ENCODE measurements at regions not wholly inside any gene's neighbourhood (a gene's known extent, or its start where the extent isn't known, plus 50 kb on each side); places are given as distances from the start of the nearest gene placed in this dataset.

DNA sequence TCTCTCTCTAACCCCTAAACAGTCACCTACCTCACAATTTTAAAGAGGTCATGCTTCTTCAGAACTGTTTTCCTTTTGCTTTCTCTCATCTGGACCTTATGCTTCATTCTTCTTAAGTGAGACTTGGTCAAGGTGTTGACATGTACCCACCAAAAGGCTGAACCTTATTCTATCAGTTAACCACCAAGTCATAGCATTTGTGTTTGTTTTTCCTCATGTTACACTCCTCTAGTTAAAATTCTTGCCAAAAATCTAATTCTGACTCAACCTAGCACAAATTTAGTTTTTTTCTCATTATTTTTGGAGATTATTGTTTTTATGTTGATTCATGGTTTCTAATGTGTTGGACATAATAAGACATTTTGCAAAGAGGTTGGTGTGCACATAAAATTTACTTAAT lies 578.6 kb downstream of the SLC16A7 start:
- no peak overlapping the region for H3K27ac Mint-ChIP-seq (ENCODE audit: unreplicated experiment)
- H3K27me3 Mint-ChIP-seq (ENCODE audit: low read depth): no peaks in the 10 kb centered on the region
- no peaks in the 10 kb centered on the region for H3K36me3 Mint-ChIP-seq (ENCODE audit: low read depth)
- no peak for DNase-seq (ENCODE audit: low read depth, low spot score)
- TF ChIP-seq, protein P1, sequence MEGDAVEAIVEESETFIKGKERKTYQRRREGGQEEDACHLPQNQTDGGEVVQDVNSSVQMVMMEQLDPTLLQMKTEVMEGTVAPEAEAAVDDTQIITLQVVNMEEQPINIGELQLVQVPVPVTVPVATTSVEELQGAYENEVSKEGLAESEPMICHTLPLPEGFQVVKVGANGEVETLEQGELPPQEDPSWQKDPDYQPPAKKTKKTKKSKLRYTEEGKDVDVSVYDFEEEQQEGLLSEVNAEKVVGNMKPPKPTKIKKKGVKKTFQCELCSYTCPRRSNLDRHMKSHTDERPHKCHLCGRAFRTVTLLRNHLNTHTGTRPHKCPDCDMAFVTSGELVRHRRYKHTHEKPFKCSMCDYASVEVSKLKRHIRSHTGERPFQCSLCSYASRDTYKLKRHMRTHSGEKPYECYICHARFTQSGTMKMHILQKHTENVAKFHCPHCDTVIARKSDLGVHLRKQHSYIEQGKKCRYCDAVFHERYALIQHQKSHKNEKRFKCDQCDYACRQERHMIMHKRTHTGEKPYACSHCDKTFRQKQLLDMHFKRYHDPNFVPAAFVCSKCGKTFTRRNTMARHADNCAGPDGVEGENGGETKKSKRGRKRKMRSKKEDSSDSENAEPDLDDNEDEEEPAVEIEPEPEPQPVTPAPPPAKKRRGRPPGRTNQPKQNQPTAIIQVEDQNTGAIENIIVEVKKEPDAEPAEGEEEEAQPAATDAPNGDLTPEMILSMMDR (conservative IDR thresholded peaks at IDR 0.05): no peak
- no peak overlapping the region for H3K4me3 Mint-ChIP-seq
- peaks cover 3% of the 10 kb centered on the region for H3K4me1 Mint-ChIP-seq
- no peaks in the 10 kb centered on the region for H3K9me3 Mint-ChIP-seq

GRCh38 chr12:60174941-60175340 lies 579.1 kb downstream of the SLC16A7 start:
- Mint-ChIP-seq H3K4me3 (no peak overlapping the region), H3K36me3 (ENCODE audit: low read depth) (no peaks in the 10 kb centered on the region), H3K27ac (ENCODE audit: unreplicated experiment) (no peak overlapping the region), H3K4me1 (peaks cover 3% of the 10 kb centered on the region), H3K27me3 (ENCODE audit: low read depth) (no peaks in the 10 kb centered on the region), H3K9me3 (no peaks in the 10 kb centered on the region)
- TF ChIP-seq, protein P1 (conservative IDR thresholded peaks at IDR 0.05): no peak
- DNase-seq (ENCODE audit: low read depth, low spot score): no peak

GRCh38 chr12:60176891-60177290 lies 581.1 kb downstream of the SLC16A7 start:
- Mint-ChIP-seq H3K4me1 (peaks cover 3% of the 10 kb centered on the region), H3K36me3 (ENCODE audit: low read depth) (no peaks in the 10 kb centered on the region), H3K27me3 (ENCODE audit: low read depth) (no peaks in the 10 kb centered on the region), H3K9me3 (no peaks in the 10 kb centered on the region), H3K27ac (ENCODE audit: unreplicated experiment) (no peak overlapping the region), H3K4me3 (no peak overlapping the region)
- TF ChIP-seq, protein P1 (conservative IDR thresholded peaks at IDR 0.05): no peak
- no peak for DNase-seq (ENCODE audit: low read depth, low spot score)

GRCh38 chr12:60180298-60180697 lies 584.5 kb downstream of the SLC16A7 start:
- no peak for DNase-seq (ENCODE audit: low read depth, low spot score)
- TF ChIP-seq, protein P1 (conservative IDR thresholded peaks at IDR 0.05): no peak
- H3K4me3 Mint-ChIP-seq: no peak overlapping the region
- H3K27me3 Mint-ChIP-seq (ENCODE audit: low read depth): no peaks in the 10 kb centered on the region
- no peak overlapping the region for H3K27ac Mint-ChIP-seq (ENCODE audit: unreplicated experiment)
- peaks cover 3% of the 10 kb centered on the region for H3K4me1 Mint-ChIP-seq
- no peaks in the 10 kb centered on the region for H3K9me3 Mint-ChIP-seq
- no peaks in the 10 kb centered on the region for H3K36me3 Mint-ChIP-seq (ENCODE audit: low read depth)

- no peaks in the 10 kb centered on the region for H3K36me3 Mint-ChIP-seq (ENCODE audit: low read depth)
- peaks cover 3% of the 10 kb centered on the region for H3K4me1 Mint-ChIP-seq
- no peaks in the 10 kb centered on the region for H3K9me3 Mint-ChIP-seq
- TF ChIP-seq, protein P1 (conservative IDR thresholded peaks at IDR 0.05): no peak
- no peak overlapping the region for H3K27ac Mint-ChIP-seq (ENCODE audit: unreplicated experiment)
- no peaks in the 10 kb centered on the region for H3K27me3 Mint-ChIP-seq (ENCODE audit: low read depth)
- no peak for DNase-seq (ENCODE audit: low read depth, low spot score)
- no peak overlapping the region for H3K4me3 Mint-ChIP-seq
These were observed 586.5 kb downstream of the SLC16A7 start for GRCh38 chr12:60182354-60182753.

DNA sequence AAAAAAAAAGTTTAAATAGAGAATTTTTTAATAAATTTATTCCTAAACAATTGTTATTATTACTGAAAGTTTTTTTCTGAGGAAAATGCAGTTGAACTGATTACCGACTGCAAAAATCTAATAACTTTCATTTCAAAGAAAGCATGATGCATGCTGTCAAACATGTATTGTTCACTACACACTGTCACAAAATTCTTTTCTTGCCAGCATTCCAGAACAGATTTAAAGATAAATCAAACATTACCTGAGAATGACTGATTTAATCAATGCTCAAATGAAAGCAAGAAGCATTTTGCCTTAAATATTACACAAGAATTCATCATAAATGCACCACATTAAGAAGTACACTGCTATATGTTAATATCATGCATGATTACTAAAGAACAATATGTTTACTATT lies 588.3 kb downstream of the SLC16A7 start:
- Mint-ChIP-seq H3K27ac (ENCODE audit: unreplicated experiment) (no peak overlapping the region), H3K36me3 (ENCODE audit: low read depth) (no peaks in the 10 kb centered on the region), H3K9me3 (peaks cover 3% of the 10 kb centered on the region), H3K4me1 (peaks cover 3% of the 10 kb centered on the region), H3K4me3 (no peak overlapping the region), H3K27me3 (ENCODE audit: low read depth) (no peaks in the 10 kb centered on the region)
- TF ChIP-seq, protein P1 (conservative IDR thresholded peaks at IDR 0.05): no peak
- DNase-seq (ENCODE audit: low read depth, low spot score): no peak
